Gastroesophageal sphincter (tissue), 3 donors: ENCODE measurements at regions not wholly inside any gene's neighbourhood (a gene's known extent, or its start where the extent isn't known, plus 50 kb on each side); places are given as distances from the start of the nearest gene placed in this dataset.

Source experiments
- CTCF ChIP-seq, 4 experiments: fragments of 200-600 bp in 2 of 4; fragments of 450-650 bp in 2 of 4; sonication (generic) in 1 of 4; IDR thresholded peaks; one replicate each; pipeline ENCODE4 v1.5.1; 2017 to 2019; ENCODE audit warnings: antibody characterized with exemption in 4 of 4, mild to moderate bottlenecking in 2 of 4, moderate library complexity in 2 of 4
- POLR2A ChIP-seq, 2 donors: fragments of 450-650 bp; IDR thresholded peaks; one replicate each; pipeline ENCODE4 v1.6.1; 2017; ENCODE audit warnings: antibody characterized with exemption in 2 of 2, mild to moderate bottlenecking in 2 of 2, moderate library complexity in 1 of 2

- TF ChIP-seq POLR2A (IDR thresholded peaks at IDR 0.05): no peak
- TF ChIP-seq CTCF (IDR thresholded peaks at IDR 0.05): no peak
Observed at GRCh38 chr7:17041324-17041723, 159.5 kb upstream of the AGR3 start.
